Activated CD4-positive, alpha-beta T cell treated with anti-CD3 and anti-CD28 coated beads for 24 hours (primary cell): ENCODE measurements at regions not wholly inside any gene's neighbourhood (a gene's known extent, or its start where the extent isn't known, plus 50 kb on each side); places are given as distances from the start of the nearest gene placed in this dataset.

Experiments used
- DNase-seq, 2 donors: peaks; one replicate each; pipeline ENCODE4 v3.0.0-alpha.2; 2020; ENCODE audit warnings: low read depth in 2 of 2

DNA sequence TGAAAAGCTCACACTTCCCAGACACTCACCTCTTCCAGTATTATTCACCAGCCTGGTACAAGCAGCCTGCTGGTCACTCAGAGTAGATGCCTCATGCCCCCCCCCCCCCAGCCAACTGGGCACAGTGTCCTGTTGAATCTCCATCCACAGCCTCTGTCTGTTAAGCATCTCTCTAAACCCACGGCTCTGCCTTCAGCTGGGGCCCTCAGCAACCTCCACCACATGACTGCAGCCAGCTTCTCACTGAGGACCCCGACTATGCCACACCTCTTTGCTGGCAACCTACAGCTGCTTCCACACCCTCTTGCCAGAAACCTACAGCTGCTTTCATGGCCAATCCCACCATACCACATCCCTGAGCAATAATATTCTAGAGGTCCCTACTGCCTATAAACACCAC, 113.1 kb downstream of the RHOU start:
- no peak for DNase-seq

DNA sequence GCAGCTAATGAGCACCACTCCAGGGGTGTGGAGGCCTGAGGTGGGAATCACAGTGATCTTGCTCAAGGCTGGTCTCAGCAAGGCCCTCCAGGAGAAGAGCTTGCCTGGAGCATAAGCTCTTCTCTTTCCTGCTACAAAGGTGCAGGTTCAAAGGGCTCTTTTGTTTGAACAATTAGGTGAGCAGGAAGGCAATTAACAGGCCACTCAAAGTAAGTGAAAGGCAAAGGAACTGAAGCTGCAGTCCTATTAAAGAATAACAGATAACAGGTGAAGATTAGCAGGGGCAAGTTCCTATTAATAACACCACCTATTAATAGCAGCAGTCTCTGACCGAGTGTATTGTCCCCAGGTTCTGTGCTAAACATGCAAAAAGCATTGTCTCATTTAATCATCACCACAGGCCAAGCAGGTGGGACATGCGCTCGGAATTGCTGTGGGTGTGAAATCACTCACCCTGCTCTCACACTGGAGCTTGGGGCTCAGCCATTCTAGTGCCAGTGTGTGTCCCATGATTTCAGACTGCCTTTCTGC, 113.8 kb downstream of the RHOU start:
- DNase-seq, result no peak

- DNase-seq, result no peak
Observed at GRCh38 chr1:228850141-228851100, 115.1 kb downstream of the RHOU start.

GRCh38 chr1:228851193-228851592, 115.9 kb downstream of the RHOU start:
- DNase-seq, result no peak

DNA sequence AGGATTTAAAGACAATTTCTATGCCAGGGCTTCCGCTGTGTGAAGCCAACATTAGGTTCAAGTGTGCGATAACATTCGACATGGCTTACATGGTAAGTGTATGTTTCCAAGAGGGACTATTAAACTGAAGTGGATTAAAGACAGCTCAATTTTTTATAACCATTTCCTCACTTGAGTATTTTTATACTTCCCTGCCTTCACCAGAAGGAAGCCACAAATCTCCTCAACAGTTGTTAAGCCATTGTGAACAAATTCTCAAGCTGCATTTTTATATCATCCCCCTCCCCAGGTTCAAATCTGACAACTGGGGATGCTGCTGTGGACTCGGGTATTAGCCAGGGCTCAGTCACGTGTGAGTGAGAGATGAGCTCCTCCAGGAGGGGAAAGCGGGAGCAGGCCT, 116.3 kb downstream of the RHOU start:
- no peak for DNase-seq

- DNase-seq, result no peak
Observed at GRCh38 chr1:228852024-228852423, 116.7 kb downstream of the RHOU start.

DNA sequence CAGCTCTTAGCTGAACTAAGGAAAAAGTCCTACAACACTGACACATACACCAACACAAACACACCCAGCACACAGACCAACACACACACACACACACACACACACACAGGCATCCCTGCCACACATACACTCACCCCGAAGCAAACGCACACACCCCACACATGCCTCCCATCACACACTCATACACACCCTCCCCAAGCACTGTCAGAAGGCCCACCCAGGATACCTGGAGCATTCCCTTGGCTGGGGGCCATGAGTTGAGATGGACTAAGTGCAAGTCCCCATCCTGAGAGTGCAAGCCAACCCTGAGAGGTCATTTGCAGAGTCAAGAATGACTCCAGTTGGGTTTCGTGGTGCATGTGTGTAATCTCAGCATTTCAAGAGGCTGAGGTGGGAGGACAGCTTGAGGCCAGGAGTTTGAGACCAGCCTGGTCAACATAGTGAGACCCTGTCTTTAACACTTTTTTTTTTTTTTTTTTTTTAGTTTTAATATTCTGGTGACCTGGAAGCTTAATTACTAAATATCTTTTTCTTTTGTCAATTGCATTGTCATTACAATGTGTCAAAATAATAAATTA, 117.3 kb downstream of the RHOU start:
- DNase-seq, result no peak

DNA sequence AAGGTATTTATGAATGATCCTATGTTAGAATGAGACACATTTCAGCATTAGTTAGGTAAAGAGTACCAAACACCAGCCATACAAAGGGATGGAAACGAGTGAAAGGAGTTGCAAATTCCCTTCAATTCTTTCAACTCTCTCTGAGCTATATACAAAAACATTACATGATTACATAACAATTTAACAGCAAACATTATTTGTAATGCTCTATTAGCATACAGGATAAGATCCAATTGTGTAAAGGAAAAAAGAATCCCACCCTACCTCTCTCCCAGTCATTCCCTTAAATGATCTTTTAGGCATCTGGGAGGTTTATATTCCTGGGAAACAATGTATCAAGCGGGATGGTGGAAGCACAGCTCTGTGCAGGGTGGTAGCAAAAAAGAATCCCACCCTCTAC, 117.9 kb downstream of the RHOU start:
- DNase-seq, result no peak

- DNase-seq, result no peak
Observed at GRCh38 chr1:228853637-228854036, 118.4 kb downstream of the RHOU start.

DNA sequence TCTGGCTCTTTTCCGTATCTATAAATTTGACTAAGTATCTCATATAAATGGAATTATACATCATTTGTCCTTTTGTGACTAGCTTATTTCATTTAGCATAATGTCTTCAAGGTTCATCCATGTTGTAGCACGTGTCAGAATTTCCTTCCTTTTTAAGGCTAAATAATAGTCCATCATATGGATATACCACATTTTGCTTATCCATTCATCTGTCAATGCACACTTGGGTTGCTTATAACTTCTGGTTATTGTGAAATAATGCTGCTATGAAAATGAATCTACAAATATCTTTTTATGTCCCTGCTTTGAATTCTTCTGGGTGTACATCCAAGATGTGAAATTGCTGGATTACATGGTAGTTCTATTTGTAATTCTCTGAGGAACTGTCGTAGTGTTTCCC, 119.6 kb downstream of the RHOU start:
- DNase-seq, result no peak

DNA sequence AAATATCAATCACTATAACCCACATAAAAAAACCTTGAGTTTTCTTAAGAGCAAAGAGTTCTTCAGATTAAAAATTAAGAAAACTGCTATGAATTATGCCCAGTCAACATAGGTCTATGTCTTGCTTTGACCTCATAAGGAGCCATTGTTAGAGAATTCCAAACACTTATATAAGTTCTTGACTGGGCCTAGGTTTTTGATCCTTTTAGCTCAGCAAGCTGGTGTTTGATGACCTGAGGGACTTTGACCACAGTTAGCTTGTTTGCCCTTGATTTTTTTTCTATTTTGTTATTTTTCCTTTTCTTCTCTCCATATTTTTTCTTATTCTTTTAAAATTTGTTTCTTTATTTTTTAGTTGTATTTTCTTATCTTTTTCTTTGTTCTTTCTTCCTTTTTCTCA, 122.3 kb downstream of the RHOU start:
- DNase-seq, result no peak

- DNase-seq, result no peak
Observed at GRCh38 chr1:228860911-228861831, 125.9 kb downstream of the RHOU start.

GRCh38 chr1:228861832-228862180, 126.5 kb downstream of the RHOU start:
- DNase-seq, result no peak

DNA sequence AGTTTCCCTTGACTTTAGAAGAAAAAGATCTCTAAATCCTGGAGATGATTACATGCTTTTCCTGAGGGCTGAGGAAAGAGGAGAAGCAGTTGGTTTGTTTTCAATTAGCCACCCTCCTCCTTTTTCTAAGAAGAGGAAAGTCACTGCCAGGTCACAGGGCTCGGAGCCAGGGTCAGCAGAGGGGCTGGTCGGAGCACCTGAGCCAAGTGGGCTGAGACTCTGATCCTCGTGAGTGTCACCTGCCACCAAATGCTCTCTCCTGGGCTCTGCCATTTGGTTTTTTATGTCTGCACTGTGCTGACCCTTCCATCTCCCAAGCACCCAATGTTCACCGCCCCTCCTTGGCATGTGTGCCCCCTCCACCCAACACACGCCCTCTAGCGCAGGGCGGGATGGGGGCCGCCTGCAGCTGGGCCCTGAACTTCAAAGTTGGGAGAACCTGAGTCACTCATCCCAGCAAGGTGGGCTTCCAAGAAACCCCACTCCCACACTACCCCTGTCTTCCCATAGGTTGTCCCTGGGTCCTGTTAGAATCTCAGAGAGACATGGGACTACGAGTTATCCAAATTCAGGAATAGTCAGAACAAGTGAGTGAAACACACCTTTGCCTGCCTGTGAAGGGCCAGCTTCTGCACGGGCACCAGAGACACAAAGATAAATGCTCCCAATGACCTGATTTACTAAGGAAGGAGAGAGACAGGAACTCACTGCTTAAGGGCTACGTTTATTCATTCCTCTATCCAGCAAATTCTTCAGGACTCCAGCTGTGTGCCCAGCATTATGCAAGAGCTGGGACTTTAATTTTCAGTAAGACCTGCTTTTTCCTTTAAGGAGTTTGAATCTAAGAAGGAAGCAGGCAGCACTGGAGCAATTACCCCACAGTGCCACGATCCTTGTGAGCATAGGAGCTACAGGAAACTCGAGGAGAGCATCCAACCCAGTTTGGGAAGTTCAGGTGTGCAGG, 127.5 kb downstream of the RHOU start:
- no peak for DNase-seq

- no peak for DNase-seq
Observed at GRCh38 chr1:228863776-228864175, 128.5 kb downstream of the RHOU start.

DNA sequence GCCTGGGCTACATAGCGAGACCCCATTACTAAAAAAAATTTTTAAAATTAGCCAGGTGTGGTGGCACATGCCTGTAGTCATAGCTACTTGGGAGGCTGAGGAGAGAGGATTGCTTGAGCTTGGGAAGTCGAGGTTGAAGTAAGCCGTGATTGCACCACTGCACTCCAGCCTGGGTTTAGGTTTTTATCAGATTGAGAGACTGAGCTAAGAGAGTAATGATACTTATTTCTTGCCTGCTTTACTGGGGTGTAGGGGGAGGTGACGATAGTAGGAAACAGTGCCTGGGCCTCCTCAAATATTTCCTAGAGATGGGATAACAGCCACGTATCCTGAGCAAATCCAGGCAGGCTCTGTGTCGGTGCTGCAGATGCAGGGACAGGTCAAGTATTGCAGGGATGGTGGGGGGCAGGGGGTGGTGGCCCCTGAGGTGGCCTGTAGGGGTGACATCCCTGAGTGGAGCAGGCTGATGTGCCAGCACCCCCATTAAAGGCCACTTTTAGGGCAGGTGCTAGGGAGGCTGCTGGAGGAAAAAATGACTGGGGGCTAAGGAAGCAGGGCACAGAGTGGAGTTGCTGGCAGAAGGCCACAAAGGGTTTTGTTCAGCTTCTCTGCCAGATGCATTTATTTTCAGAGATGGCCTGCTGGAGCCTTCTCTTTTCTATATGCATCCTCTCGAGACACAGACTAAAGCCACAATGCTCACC, 130.5 kb downstream of the RHOU start:
- DNase-seq, result no peak

DNA sequence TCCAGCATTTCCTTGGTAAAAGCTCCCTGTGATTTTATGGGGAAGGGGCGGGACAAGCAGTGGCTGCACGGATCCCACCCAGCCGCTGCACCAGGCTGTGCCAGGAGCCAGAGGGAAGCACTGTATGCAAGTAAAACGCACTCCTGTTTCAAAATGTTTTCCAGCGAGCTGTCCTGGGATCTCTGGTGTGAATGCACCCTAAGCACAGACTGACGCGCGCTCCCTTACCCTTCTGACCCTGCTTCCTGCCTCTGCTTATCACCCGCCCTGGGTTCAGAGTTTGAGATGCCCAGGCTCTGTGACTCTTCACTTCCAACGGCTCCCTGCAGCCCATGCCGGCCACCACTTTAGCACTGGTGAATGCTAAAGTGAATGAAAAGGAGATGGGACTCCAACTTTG, 131.2 kb downstream of the RHOU start:
- DNase-seq, result no peak

GRCh38 chr1:228867108-228867950, 132.1 kb downstream of the RHOU start:
- no peak for DNase-seq

GRCh38 chr1:228867951-228868730, 132.9 kb downstream of the RHOU start:
- DNase-seq, result no peak
